ENCODE measurements at regions not wholly inside any gene's neighbourhood (a gene's known extent, or its start where the extent isn't known, plus 50 kb on each side); places are given as distances from the start of the nearest gene placed in this dataset.
A peak's percentile ranks its signal among the peaks of the same experiment; 100 is the strongest.
"Not testable (repeated sequence)": the region's sequence is repeated elsewhere in the genome, so short reads cannot be mapped to it uniquely, and the experiment has no call there.

GRCh38 chr11:70551351-70552166 lies 153.2 kb downstream of the CTTN start:
- DNase-seq, result no peak

GRCh38 chr11:70552167-70553150 lies 154.1 kb downstream of the CTTN start:
- DNase-seq, result no peak

- no peak for DNase-seq
Measured at GRCh38 chr11:70555078-70555477, 156.7 kb downstream of the CTTN start.

- DNase-seq, result no peak
Measured at GRCh38 chr11:70556884-70557741, 158.8 kb downstream of the CTTN start.

GRCh38 chr11:70557742-70558485 lies 159.6 kb downstream of the CTTN start:
- DNase-seq, result no peak

- DNase-seq, result no peak
Measured at GRCh38 chr11:70558681-70559080, 160.4 kb downstream of the CTTN start.

GRCh38 chr11:70559516-70559915 lies 161.2 kb downstream of the CTTN start:
- no peak for DNase-seq

- DNase-seq, result not testable (repeated sequence)
Measured at GRCh38 chr11:70560621-70561020, 162.3 kb downstream of the CTTN start.

- no peak for DNase-seq
Measured at GRCh38 chr11:70566768-70567530, 168.6 kb downstream of the CTTN start.

- peak; percentile 48 for DNase-seq
Measured at GRCh38 chr11:70567680-70568034, 169.3 kb downstream of the CTTN start.

GRCh38 chr11:70568035-70568813 lies 169.9 kb downstream of the CTTN start:
- DNase-seq, result peak; percentile 53

- no peak for DNase-seq
Measured at GRCh38 chr11:70568814-70569617, 170.7 kb downstream of the CTTN start.

- DNase-seq, result no peak
Measured at GRCh38 chr11:70569618-70569890, 171.2 kb downstream of the CTTN start.

GRCh38 chr11:70569996-70570692 lies 171.8 kb downstream of the CTTN start:
- no peak for DNase-seq

- DNase-seq, result no peak
Measured at GRCh38 chr11:70570693-70571395, 172.5 kb downstream of the CTTN start.

- DNase-seq, result no peak
Measured at GRCh38 chr11:70572974-70573260, 174.6 kb downstream of the CTTN start.

GRCh38 chr11:70573701-70574151 lies 175.4 kb downstream of the CTTN start:
- no peak for DNase-seq

GRCh38 chr11:70574725-70575347 lies 176.5 kb downstream of the CTTN start:
- no peak for DNase-seq
